H1 (cell line): ENCODE measurements at regions not wholly inside any gene's neighbourhood (a gene's known extent, or its start where the extent isn't known, plus 50 kb on each side); places are given as distances from the start of the nearest gene placed in this dataset.

ENCODE experiments used
- CHD2 ChIP-seq: IDR thresholded peaks from 2 replicates; pipeline ENCODE4 v1.6.1; 2012; ENCODE audit warnings: low read length, improper control_type of control experiment
- CTCF ChIP-seq, 3 experiments: IDR thresholded peaks; 1 replicate in 2 of 3; 2 replicates in 1 of 3; pipeline versions ENCODE4 v1.5.1 to v1.6.1; 2011; ENCODE audit warnings: low read length in 3 of 3, mild to moderate bottlenecking in 3 of 3, inconsistent platforms in 2 of 3, low read depth in 1 of 3, moderate library complexity in 1 of 3; ENCODE audit not compliant: insufficient read depth in 1 of 3; ENCODE audit errors: control extremely low read depth in 1 of 3

DNA sequence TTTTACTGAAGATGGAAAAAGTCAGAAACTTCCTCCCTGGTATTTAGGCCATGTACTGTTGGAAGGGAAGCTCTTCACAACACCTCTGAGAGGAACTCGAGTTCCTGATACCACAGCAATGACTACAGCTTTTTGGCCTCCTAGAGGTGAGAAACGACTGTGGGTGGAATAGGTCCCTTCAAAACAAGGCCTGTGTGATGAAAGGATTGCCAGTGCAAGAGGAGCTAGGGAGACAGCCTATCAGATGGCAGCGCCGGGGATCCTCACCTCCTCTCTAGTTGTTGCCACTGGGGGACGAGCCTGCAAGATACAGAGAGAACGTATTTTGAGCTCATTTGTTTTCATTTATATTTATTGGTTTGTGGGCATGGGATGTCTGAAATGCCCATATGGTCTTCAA lies 187.8 kb upstream of the KCND3 start:
- TF ChIP-seq CHD2: no peak
- TF ChIP-seq CTCF (IDR thresholded peaks at IDR 0.05; ENCODE audit: control extremely low read depth in 1 of 3, insufficient read depth in 1 of 3, low read depth in 1 of 3, low read length in 3 of 3): no peak
